Stimulated activated CD4-positive, alpha-beta T cell treated with anti-CD3 and anti-CD28 coated beads, Interleukin-12 subunit alpha, Interleukin-12 subunit beta, amount 100 ng/mL, for 24 hours (primary cell): ENCODE measurements at regions not wholly inside any gene's neighbourhood (a gene's known extent, or its start where the extent isn't known, plus 50 kb on each side); places are given as distances from the start of the nearest gene placed in this dataset.

Source experiments
- DNase-seq, 2 experiments: peaks; one replicate each; pipeline ENCODE4 v3.0.0-alpha.2; 2020; ENCODE audit warnings: low read depth in 2 of 2

DNA sequence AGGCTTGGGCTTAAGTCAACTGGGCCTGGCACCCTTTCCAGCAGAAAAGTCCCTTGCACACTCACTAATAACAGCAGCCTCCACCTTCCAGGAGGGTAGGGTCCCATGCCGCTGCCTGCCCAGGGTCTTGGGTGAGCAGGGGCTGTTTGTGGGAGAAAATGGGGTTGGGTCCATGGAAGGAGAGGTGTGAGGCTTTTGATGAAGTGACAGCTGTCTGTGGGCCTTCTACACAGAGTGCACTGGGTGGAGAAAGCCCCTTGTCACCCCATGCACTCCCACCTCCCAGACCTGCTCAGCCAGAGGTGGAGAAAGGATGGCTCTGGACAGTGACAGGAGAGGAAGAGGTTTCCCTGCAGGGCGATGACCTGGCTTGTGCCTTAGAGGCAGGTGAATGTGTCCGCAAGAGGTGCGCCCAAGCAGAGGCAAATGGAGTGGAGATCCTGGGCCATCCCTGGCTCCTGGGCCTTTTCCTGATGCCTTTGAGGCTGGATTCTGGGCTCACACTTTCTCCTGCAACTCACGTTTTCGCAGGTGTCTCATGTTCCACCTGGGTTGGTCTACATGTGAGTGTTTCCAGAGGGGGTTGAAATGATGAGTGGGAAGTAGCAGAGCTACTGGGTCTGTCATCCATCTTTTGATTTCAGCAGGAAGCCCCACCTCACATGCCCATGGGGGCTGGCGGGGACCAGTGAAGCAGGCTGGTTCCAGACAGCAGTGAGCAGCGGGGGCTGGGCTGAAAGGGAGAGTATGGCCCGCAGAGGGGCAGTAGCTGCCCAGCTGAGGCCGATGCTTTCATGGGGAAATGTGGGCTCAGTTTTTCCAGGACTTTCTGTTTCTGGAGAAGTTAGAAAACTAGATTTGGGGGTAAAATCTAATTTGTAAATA lies 85.2 kb upstream of the PRR23E start:
- no peak for DNase-seq

DNA sequence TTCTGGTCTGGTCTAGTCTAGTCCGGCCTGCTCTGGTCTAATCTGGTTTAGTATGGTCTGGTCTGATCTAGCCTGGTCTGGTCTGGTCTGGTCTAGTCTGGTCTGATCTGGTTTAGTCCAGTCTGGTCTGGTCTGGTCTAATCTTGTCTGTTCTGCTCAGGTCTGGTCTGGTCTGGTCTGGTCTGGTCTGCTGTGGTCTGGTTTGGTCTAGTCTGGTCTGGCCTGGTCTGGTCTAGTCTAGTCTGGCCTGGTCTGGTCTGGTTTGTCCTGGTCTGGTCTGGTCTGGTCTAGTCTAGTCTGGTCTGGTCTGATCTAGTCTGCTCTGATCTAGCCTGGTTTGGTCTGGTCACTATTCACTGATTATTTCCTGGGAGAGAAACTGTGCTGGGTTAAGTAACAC lies 84.1 kb upstream of the PRR23E start:
- no peak for DNase-seq

- no peak for DNase-seq
Observed at GRCh38 chr3:127110982-127111693, 81.8 kb upstream of the PRR23E start.

- no peak for DNase-seq
Observed at GRCh38 chr3:127112796-127113570, 79.9 kb upstream of the PRR23E start.

DNA sequence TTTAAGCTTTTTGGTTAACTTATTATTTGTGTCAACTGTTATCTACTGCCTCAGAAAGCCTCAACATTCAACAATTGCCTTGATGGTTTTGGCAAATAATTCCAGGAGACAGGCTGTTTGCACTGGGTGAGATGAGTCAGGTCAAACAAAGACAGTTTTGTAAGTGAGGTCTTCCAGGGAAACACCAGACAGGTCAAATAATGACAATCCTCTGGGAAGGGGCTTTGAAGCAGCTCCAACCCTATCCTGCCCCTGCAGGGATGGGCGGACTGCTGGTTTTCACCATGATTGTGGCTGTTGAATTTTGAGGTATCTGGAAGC lies 79.4 kb upstream of the PRR23E start:
- DNase-seq = no peak

GRCh38 chr3:127114337-127115070 lies 78.4 kb upstream of the PRR23E start:
- DNase-seq = no peak

GRCh38 chr3:127115691-127116351 lies 77.1 kb upstream of the PRR23E start:
- no peak for DNase-seq

GRCh38 chr3:127118366-127118765 lies 74.6 kb upstream of the PRR23E start:
- DNase-seq = no peak

DNA sequence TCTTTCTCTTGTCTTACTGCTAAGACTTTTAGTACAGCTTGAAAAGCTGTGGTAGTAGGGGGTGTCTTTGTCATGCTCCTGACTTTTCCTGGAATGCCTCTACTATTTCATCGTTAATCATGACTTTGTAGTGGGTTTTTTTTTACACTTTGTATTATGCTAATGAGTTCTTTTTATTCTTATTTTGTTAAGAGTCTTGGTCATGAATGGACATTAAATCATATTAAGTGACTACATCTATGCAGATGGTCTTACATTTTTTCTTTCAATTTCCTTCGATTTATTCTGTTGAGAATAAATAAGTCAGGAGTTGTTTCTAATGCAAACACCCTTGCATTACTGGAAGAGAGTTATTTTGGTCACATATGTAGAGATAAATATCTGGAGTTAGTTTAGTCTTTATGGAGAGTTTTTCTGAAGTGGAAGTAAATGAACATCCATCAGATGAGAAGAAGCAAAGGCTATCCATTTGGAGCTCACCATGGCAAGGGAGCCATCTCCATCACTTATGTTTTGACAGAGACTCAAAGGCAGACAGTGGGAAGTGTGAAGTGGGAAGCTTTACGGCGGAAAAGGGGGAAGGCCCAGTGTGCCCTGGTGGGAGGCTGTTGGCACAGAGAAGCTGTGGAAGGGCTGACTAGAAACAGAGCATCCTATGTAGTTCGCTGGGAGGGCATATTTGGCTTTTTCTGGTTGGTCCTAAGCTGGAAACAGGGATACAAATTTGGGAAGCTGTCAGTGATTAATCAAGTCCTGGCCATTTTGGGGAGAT lies 73.1 kb upstream of the PRR23E start:
- DNase-seq = no peak

GRCh38 chr3:127120851-127121647 lies 71.9 kb upstream of the PRR23E start:
- no peak for DNase-seq

- no peak for DNase-seq
Observed at GRCh38 chr3:127121885-127122284, 71.0 kb upstream of the PRR23E start.

DNA sequence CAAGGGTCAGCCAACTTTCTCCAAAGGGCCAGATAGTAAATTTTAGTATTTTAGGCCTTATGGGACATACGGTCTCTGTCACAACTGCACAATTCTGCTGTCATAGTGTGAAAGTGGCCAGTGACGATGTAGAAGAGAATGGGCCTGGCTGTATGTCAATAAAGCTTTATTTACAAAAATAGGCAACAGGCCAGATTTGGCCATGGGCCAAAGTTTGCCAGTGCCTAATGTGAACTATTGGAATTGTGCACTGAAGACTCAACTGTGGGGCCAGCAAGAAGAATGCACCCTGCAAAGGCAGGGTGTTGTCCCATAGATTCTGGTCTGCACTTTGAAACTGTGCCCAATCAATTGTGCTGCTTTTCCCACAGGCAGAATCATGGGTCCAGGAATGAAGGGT lies 69.4 kb upstream of the PRR23E start:
- no peak for DNase-seq

- DNase-seq = no peak
Observed at GRCh38 chr3:127124120-127124519, 68.8 kb upstream of the PRR23E start.

- no peak for DNase-seq
Observed at GRCh38 chr3:127131424-127132170, 61.3 kb upstream of the PRR23E start.

DNA sequence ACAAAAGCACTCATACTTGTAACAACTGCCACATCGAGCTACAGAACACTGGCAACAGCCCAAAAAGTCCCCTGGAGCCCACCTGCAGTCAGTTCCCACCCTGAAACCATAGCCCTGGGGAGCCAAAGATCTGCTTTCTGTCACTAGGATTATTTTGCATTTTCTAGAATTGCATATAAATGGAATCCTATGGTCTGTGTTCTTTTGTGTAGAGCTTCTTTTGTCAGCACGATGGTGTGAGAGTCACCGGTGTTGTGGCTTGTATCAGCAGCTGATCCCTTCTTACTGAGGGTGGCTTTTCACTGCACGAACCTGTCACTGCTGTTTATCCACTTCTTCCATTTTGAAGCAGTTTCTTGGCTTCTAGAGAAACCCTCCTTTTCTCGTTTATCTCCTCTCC lies 60.1 kb upstream of the PRR23E start:
- DNase-seq = no peak

- DNase-seq = no peak
Observed at GRCh38 chr3:127133971-127134370, 59.0 kb upstream of the PRR23E start.

DNA sequence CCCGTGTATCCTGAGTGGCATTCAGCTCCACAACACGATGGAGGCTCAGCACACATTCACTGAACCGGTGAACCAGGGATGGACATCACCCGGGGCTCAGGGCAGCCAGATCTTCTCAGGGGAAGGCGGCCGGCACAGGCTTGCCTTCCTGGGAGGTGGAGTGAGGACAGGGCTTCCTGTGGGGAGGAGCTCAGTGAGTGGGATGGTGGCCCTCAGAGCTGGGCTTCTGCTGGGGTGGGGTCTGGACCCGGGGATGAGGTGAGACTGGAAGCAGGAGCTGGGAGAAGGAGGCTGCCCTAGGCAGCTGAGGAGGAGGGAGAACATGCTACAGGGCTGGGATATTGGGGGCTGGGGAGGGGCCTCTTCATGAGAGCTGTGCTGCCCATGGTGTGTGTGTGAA lies 58.5 kb upstream of the PRR23E start:
- DNase-seq = no peak

DNA sequence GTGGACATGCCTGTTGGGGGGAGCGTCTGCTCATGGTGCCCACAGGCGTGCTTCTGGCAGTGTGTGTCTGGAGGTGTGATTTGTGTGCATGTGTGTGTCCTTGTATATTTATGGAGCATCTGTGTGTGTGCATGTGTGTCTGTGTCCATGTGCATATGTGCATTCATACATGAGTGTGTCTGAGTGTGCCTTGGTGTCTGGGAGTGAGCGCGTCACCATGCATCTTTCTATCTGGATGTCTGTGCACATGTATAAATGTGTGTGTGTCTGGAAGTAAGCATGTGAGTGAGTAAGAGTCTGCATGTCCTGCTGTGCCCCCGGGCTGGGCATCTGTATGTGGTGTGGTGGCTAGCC lies 58.1 kb upstream of the PRR23E start:
- no peak for DNase-seq
